ENCODE measurements at regions not wholly inside any gene's neighbourhood (a gene's known extent, or its start where the extent isn't known, plus 50 kb on each side); places are given as distances from the start of the nearest gene placed in this dataset.

DNA sequence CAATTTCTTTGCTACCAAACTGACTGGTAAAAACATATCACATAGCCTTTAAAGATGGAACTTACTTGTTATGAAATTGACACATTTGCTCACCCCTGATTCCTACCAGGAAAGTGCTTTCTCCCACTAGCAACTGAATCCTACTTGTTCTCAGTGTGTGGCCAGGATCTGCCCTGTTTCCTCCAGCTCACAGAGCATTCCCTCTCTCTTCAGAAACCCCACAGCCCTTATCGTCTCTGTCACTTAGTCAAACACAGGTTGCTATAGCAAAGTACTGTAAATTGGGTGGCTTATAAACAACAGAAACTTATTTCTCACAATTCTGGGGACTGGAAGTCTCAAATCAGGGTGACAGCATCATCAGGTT, 265.2 kb upstream of the BOD1L1 start:
- no peak for TF ChIP-seq POLR2AphosphoS5 (IDR thresholded peaks at IDR 0.05; ENCODE audit: insufficient read depth in 1 of 2, low read depth in 1 of 2)
- TF ChIP-seq, protein P1, sequence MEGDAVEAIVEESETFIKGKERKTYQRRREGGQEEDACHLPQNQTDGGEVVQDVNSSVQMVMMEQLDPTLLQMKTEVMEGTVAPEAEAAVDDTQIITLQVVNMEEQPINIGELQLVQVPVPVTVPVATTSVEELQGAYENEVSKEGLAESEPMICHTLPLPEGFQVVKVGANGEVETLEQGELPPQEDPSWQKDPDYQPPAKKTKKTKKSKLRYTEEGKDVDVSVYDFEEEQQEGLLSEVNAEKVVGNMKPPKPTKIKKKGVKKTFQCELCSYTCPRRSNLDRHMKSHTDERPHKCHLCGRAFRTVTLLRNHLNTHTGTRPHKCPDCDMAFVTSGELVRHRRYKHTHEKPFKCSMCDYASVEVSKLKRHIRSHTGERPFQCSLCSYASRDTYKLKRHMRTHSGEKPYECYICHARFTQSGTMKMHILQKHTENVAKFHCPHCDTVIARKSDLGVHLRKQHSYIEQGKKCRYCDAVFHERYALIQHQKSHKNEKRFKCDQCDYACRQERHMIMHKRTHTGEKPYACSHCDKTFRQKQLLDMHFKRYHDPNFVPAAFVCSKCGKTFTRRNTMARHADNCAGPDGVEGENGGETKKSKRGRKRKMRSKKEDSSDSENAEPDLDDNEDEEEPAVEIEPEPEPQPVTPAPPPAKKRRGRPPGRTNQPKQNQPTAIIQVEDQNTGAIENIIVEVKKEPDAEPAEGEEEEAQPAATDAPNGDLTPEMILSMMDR (IDR thresholded peaks at IDR 0.05) = no peak

All from vagina (tissue), 2 donors.